Kidney epithelial cell (primary cell): ENCODE measurements at regions not wholly inside any gene's neighbourhood (a gene's known extent, or its start where the extent isn't known, plus 50 kb on each side); places are given as distances from the start of the nearest gene placed in this dataset.

Source experiments
- DNase-seq: peaks from one replicate; pipeline ENCODE4 v3.0.0-alpha.2; 2010; ENCODE audit warnings: low read depth
- H3K27me3 ChIP-seq: 2 replicates; pipeline ENCODE4 v1.6.0; 2011; ENCODE audit warnings: low read length; ENCODE audit not compliant: control insufficient read depth, insufficient read depth
- H3K36me3 ChIP-seq: 2 replicates; pipeline ENCODE4 v1.5.1; 2011; ENCODE audit warnings: low read length; ENCODE audit not compliant: control insufficient read depth, insufficient read depth
- H3K4me3 ChIP-seq: 2 replicates; pipeline ENCODE4 v1.5.1; 2011; ENCODE audit warnings: low read depth, mild to moderate bottlenecking, control low read depth, low read length
- TF ChIP-seq, protein P1 (sequence below): IDR thresholded peaks from 2 replicates; pipeline ENCODE4 v1.5.1; 2011; ENCODE audit warnings: mild to moderate bottlenecking, moderate library complexity, low read length, control low read depth, inconsistent platforms; ENCODE audit not compliant: insufficient read depth, poor library complexity, severe bottlenecking

DNA sequence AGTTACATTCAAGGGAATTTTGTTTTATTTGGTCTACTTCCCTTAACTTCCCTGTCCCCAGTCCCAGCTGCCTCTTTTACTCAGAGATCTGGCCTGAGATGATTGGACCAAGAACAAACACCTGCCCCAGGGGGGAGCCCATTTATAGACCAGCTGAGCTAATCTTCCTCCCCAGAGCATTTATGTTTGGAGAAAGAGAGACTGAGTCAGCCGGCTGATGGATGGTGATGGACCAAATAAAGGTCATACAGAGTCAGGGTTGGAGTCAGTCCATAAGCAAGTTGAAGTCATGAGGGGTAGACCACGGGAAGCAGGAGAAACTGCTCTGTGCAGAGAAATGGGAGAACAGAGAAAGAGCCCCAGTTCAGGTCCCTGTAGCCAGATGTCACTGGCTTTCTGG lies 77.7 kb downstream of the TMEM174 start:
- DNase-seq: no peak
- Histone ChIP-seq H3K27me3 (no peaks in the 10 kb centered on the region), H3K4me3 (no peak overlapping the region), H3K36me3 (no peaks in the 10 kb centered on the region)
- TF ChIP-seq, protein P1, sequence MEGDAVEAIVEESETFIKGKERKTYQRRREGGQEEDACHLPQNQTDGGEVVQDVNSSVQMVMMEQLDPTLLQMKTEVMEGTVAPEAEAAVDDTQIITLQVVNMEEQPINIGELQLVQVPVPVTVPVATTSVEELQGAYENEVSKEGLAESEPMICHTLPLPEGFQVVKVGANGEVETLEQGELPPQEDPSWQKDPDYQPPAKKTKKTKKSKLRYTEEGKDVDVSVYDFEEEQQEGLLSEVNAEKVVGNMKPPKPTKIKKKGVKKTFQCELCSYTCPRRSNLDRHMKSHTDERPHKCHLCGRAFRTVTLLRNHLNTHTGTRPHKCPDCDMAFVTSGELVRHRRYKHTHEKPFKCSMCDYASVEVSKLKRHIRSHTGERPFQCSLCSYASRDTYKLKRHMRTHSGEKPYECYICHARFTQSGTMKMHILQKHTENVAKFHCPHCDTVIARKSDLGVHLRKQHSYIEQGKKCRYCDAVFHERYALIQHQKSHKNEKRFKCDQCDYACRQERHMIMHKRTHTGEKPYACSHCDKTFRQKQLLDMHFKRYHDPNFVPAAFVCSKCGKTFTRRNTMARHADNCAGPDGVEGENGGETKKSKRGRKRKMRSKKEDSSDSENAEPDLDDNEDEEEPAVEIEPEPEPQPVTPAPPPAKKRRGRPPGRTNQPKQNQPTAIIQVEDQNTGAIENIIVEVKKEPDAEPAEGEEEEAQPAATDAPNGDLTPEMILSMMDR: no peak

DNA sequence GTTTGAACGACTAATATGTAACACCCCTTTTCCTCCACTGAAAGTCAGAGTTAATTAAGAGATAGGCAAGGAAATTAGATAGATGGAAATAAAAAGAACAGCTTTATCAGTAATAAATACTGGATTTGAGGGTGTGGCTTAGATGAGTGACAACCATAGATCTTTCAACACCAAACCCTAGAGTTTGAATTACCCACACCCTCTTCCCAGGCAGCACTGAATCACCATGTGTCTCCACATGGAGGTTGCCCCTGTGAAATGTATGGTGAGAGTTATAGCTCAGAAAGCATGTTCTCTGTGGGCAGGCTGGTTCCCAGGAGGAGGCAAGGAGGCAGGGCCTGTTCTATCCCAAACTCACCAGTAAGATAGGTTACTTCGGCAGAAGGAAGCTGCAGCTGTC lies 69.7 kb downstream of the TMEM174 start:
- Histone ChIP-seq H3K27me3 (no peaks in the 10 kb centered on the region), H3K36me3 (no peaks in the 10 kb centered on the region), H3K4me3 (no peak overlapping the region)
- no peak for DNase-seq
- TF ChIP-seq, protein P1: no peak

DNA sequence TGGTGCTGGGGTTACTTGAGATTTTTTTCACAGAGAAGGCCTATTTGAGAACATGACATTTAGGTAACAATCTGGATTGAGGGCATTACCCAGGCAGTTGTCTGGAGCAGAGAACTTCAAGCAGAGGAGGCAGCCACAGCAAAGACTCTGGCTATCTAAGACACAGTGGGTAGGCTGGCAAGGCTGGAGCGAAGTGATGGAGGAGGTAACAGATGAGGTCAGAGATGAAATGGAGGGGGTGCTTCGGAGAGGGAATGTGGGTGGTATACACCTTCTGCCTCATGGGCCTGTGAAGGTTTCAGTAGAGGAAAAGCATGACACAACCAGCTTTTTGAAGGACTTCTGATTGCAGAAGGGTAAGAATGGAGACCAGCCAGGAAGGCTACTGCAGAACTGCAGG lies 65.9 kb downstream of the TMEM174 start:
- no peak for DNase-seq
- TF ChIP-seq, protein P1: no peak
- Histone ChIP-seq H3K36me3 (no peaks in the 10 kb centered on the region), H3K4me3 (no peak overlapping the region), H3K27me3 (no peaks in the 10 kb centered on the region)

DNA sequence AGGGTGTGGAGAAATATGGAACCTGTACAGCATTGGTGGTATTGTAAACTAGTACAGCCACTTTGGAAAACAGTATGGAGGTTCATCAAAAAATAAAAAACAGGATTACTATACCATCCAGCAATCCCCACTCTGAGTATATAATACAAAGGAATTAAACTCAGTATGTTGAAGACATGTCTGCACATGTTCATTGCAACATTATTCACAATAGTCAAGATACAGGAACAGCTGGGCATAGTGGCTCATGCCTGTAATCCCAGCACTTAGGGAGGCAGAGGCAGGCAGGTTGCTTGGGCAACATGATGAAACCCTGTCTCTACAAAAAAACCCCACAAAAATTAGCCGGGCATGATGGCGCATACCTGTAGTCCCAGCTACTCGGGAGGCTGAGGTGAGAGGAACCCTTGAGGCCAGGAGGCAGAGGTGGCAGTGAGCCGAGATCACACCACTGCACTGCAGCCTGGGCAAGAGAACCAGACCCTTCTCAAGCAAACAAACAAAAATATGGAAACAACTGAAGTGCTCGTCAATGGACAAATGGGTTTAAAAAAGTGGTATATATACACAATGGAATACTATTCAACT lies 63.6 kb downstream of the TMEM174 start:
- Histone ChIP-seq H3K36me3 (no peaks in the 10 kb centered on the region), H3K27me3 (no peaks in the 10 kb centered on the region), H3K4me3 (no peak overlapping the region)
- no peak for DNase-seq
- TF ChIP-seq, protein P1: no peak

DNA sequence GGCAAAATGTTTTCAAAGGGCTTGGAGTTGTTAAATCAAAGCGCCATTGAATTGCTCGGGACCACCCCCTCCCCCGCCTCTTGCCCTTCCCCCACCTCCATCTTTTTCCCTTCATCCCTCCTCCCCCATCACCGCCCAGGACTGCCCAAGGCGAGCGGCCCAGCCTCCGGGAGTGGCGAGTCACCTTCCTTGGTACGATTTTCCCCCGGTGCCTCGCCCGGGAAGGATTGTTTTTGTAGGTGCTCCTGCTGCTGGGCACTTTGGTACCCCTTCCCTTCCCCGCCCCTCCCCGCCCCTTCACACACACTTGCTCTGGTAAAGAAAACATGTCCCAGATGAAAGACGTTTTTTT lies 61.2 kb downstream of the TMEM174 start:
- no peaks in the 10 kb centered on the region for H3K27me3 ChIP-seq

More for the DNA sequence above, 61.2 kb downstream of the TMEM174 start:
- no peaks in the 10 kb centered on the region for H3K36me3 ChIP-seq
- TF ChIP-seq, protein P1: no peak
- DNase-seq: no peak
- H3K4me3 ChIP-seq: no peak overlapping the region
